A673 (cell line): ENCODE measurements at regions not wholly inside any gene's neighbourhood (a gene's known extent, or its start where the extent isn't known, plus 50 kb on each side); places are given as distances from the start of the nearest gene placed in this dataset.

ENCODE experiments used
- BruUV-seq: library from RNA; stranded (reverse); fragments of 400-500 nt; replicated peaks from 2 replicates; lab custom pipeline; 2021; lab: Mats Ljungman, UMichigan
- CTCF ChIA-PET: fragments of 300-600 bp; sonication (Branson Sonifier 250); formaldehyde crosslinking; loops from one replicate; lab custom pipeline; 2022; ENCODE audit warnings: antibody characterized with exemption; lab: Charles Lee
- POLR2A ChIA-PET: fragments of 300-600 bp; sonication (Branson Sonifier 250); formaldehyde crosslinking; loops from one replicate; lab custom pipeline; 2022; ENCODE audit warnings: antibody characterized with exemption; ENCODE audit not compliant: low non-redundant PET; lab: Charles Lee
- DNase-seq: peaks from one replicate; pipeline ENCODE4 v3.0.0-alpha.2; 2015; ENCODE audit warnings: low spot score
- H3K27ac ChIP-seq: fragments of 200-600 bp; sonication (generic); 2 replicates; pipeline ENCODE4 v1.5.1; 2016; ENCODE audit warnings: mixed run types, low read depth, mild to moderate bottlenecking, mixed read lengths, antibody characterized with exemption, low read length; ENCODE audit not compliant: poor library complexity, severe bottlenecking
- H3K27me3 ChIP-seq: fragments of 200-600 bp; sonication (generic); replicated peaks from 2 replicates; pipeline ENCODE4 v1.6.1; 2017; ENCODE audit warnings: mixed run types, low read depth, mild to moderate bottlenecking, mixed read lengths, antibody characterized with exemption, low read length; ENCODE audit not compliant: insufficient read depth, poor library complexity
- H3K36me3 ChIP-seq: fragments of 200-600 bp; sonication (generic); 2 replicates; pipeline ENCODE4 v1.6.1; 2016; ENCODE audit warnings: mixed run types, mild to moderate bottlenecking, mixed read lengths, antibody characterized with exemption, low read length; ENCODE audit not compliant: insufficient read depth, poor library complexity, severe bottlenecking
- H3K4me1 ChIP-seq: fragments of 200-600 bp; sonication (generic); 2 replicates; pipeline ENCODE4 v1.6.1; 2017; ENCODE audit warnings: mixed run types, mild to moderate bottlenecking, mixed read lengths, antibody characterized with exemption, low read length; ENCODE audit not compliant: insufficient read depth, poor library complexity, severe bottlenecking
- H3K4me3 ChIP-seq: fragments of 200-600 bp; sonication (generic); 2 replicates; pipeline ENCODE4 v1.5.1; 2016; ENCODE audit warnings: low read depth, mixed run types, mild to moderate bottlenecking, mixed read lengths, low read length; ENCODE audit not compliant: poor library complexity, severe bottlenecking
- H3K9me3 ChIP-seq: fragments of 200-600 bp; sonication (generic); 2 replicates; pipeline ENCODE4 v1.6.1; 2016; ENCODE audit warnings: mixed run types, low read depth, mild to moderate bottlenecking, mixed read lengths, antibody characterized with exemption, low read length; ENCODE audit not compliant: poor library complexity, severe bottlenecking
- CTCF ChIP-seq: fragments of 300-800, 200-600 bp; sonication (generic); conservative IDR thresholded peaks from 2 replicates; pipeline ENCODE4 v1.5.1; 2017; ENCODE audit warnings: low read depth, mild to moderate bottlenecking, antibody characterized with exemption, low read length, moderate library complexity, mixed read lengths
- EZH2 ChIP-seq: fragments of 200-600 bp; sonication (generic); IDR thresholded peaks from 2 replicates; pipeline ENCODE4 v1.6.1; 2017; ENCODE audit warnings: borderline replicate concordance, low read depth, mild to moderate bottlenecking, mixed read lengths, antibody characterized with exemption, low read length; ENCODE audit not compliant: poor library complexity, severe bottlenecking
- intact Hi-C: fragments of 100-400 bp; cut with micrococcal nuclease; formaldehyde crosslinking; loops from one replicate; pipeline ENCODE4 v1.10.0; 2022; ENCODE audit not compliant: unreplicated experiment

- Histone ChIP-seq H3K36me3 (no peaks in the 10 kb centered on the region), H3K27ac (no peak overlapping the region), H3K9me3 (no peaks in the 10 kb centered on the region), H3K4me1 (no peaks in the 10 kb centered on the region), H3K4me3 (no peak overlapping the region), H3K27me3 (no peaks in the 10 kb centered on the region)
- BruUV-seq: no TSS peak
- no peak for DNase-seq
- CTCF ChIA-PET: no interaction called here
- TF ChIP-seq CTCF: no peak
- no peak for TF ChIP-seq EZH2
- POLR2A ChIA-PET: no interaction called here
- intact Hi-C loops: no loop called here
Observed at GRCh38 chr18:66778048-66778447, 174.2 kb upstream of the CDH19 start.

- H3K27me3 ChIP-seq: no peaks in the 10 kb centered on the region
- no peaks in the 10 kb centered on the region for H3K36me3 ChIP-seq
- BruUV-seq: no TSS peak
- no peaks in the 10 kb centered on the region for H3K4me1 ChIP-seq
- no peak for DNase-seq
- H3K9me3 ChIP-seq: no peaks in the 10 kb centered on the region
- no peak overlapping the region for H3K27ac ChIP-seq
- CTCF ChIA-PET: no interaction called here
- H3K4me3 ChIP-seq: no peak overlapping the region
- intact Hi-C loops: no loop called here
- POLR2A ChIA-PET: no interaction called here
- no peak for TF ChIP-seq CTCF
- TF ChIP-seq EZH2: no peak
Observed at GRCh38 chr18:66769375-66769774, 165.5 kb upstream of the CDH19 start.

- no peak overlapping the region for H3K4me3 ChIP-seq
- ChIA-PET POLR2A (no interaction called here), CTCF (no interaction called here)
- no peaks in the 10 kb centered on the region for H3K9me3 ChIP-seq
- no TSS peak for BruUV-seq
- TF ChIP-seq EZH2 (no peak), CTCF (no peak)
- no peak overlapping the region for H3K27ac ChIP-seq
- H3K36me3 ChIP-seq: no peaks in the 10 kb centered on the region
- no peaks in the 10 kb centered on the region for H3K27me3 ChIP-seq
- no peak for DNase-seq
- no peaks in the 10 kb centered on the region for H3K4me1 ChIP-seq
- intact Hi-C loops: no loop called here
Observed at GRCh38 chr18:66764230-66764629, 160.3 kb upstream of the CDH19 start.
